ENCODE measurements at regions not wholly inside any gene's neighbourhood (a gene's known extent, or its start where the extent isn't known, plus 50 kb on each side); places are given as distances from the start of the nearest gene placed in this dataset.

- peak; percentile 91 for ATAC-seq
- TF ChIP-seq OSR1 (CRISPR knock-in tag; IDR thresholded peaks at IDR 0.05) (no peak), ZFP3 (CRISPR knock-in tag; IDR thresholded peaks at IDR 0.05) (peak; percentile 63; the same call in 1 of the 2 replicates), ISL1 (CRISPR knock-in tag; IDR thresholded peaks at IDR 0.05) (peak; percentile 82), SNAI2 (CRISPR knock-in tag; IDR thresholded peaks at IDR 0.05) (peak; percentile 91; the same call in 1 of the 2 replicates), ZNF70 (CRISPR knock-in tag; IDR thresholded peaks at IDR 0.05) (no peak)
- TF ChIP-seq, protein P1, sequence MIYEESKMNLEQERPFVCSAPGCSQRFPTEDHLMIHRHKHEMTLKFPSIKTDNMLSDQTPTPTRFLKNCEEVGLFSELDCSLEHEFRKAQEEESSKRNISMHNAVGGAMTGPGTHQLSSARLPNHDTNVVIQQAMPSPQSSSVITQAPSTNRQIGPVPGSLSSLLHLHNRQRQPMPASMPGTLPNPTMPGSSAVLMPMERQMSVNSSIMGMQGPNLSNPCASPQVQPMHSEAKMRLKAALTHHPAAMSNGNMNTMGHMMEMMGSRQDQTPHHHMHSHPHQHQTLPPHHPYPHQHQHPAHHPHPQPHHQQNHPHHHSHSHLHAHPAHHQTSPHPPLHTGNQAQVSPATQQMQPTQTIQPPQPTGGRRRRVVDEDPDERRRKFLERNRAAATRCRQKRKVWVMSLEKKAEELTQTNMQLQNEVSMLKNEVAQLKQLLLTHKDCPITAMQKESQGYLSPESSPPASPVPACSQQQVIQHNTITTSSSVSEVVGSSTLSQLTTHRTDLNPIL (CRISPR knock-in tag; IDR thresholded peaks at IDR 0.05; ENCODE audit: low read depth) = no peak
- TF ChIP-seq, protein P2, sequence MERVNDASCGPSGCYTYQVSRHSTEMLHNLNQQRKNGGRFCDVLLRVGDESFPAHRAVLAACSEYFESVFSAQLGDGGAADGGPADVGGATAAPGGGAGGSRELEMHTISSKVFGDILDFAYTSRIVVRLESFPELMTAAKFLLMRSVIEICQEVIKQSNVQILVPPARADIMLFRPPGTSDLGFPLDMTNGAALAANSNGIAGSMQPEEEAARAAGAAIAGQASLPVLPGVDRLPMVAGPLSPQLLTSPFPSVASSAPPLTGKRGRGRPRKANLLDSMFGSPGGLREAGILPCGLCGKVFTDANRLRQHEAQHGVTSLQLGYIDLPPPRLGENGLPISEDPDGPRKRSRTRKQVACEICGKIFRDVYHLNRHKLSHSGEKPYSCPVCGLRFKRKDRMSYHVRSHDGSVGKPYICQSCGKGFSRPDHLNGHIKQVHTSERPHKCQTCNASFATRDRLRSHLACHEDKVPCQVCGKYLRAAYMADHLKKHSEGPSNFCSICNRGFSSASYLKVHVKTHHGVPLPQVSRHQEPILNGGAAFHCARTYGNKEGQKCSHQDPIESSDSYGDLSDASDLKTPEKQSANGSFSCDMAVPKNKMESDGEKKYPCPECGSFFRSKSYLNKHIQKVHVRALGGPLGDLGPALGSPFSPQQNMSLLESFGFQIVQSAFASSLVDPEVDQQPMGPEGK (CRISPR knock-in tag; IDR thresholded peaks at IDR 0.05; ENCODE audit: borderline replicate concordance) = 0 out of 2 replicates have a peak, but pooled peaks have one; percentile 38
Measured at GRCh38 chr20:19828232-19828631, 70.2 kb downstream of the RIN2 start.

GRCh38 chr20:19830211-19830785 is 72.2 kb downstream of the RIN2 start:
- no peak for ATAC-seq
- TF ChIP-seq ZNF8 (CRISPR knock-in tag; IDR thresholded peaks at IDR 0.05) (no peak), ZFP3 (CRISPR knock-in tag; IDR thresholded peaks at IDR 0.05) (no peak), ZFP30 (CRISPR knock-in tag; IDR thresholded peaks at IDR 0.05) (no peak), BACH2 (CRISPR knock-in tag; IDR thresholded peaks at IDR 0.05; ENCODE audit: borderline replicate concordance) (no peak), ZNF70 (CRISPR knock-in tag; IDR thresholded peaks at IDR 0.05) (no peak), PPARA (CRISPR knock-in tag; IDR thresholded peaks at IDR 0.05; ENCODE audit: borderline replicate concordance) (no peak), POU6F1 (CRISPR knock-in tag; IDR thresholded peaks at IDR 0.05; ENCODE audit: borderline replicate concordance, low read depth) (no peak), CSDC2 (CRISPR knock-in tag; IDR thresholded peaks at IDR 0.05) (no peak), SNAI2 (CRISPR knock-in tag; IDR thresholded peaks at IDR 0.05) (no peak), OSR1 (CRISPR knock-in tag; IDR thresholded peaks at IDR 0.05) (no peak), RARB (CRISPR knock-in tag; IDR thresholded peaks at IDR 0.05) (no peak), ESRRG (CRISPR knock-in tag; IDR thresholded peaks at IDR 0.05) (no peak), ISL1 (CRISPR knock-in tag; IDR thresholded peaks at IDR 0.05) (no peak), TSHZ2 (CRISPR knock-in tag; IDR thresholded peaks at IDR 0.05) (no peak), GLIS3 (CRISPR knock-in tag; IDR thresholded peaks at IDR 0.05) (no peak), TCF4 (CRISPR knock-in tag; IDR thresholded peaks at IDR 0.05; ENCODE audit: borderline replicate concordance) (no peak)

GRCh38 chr20:19832875-19833274 is 74.8 kb downstream of the RIN2 start:
- ATAC-seq = no peak

More at GRCh38 chr20:19832875-19833274, 74.8 kb downstream of the RIN2 start:
- TF ChIP-seq SNAI2 (CRISPR knock-in tag; IDR thresholded peaks at IDR 0.05) = no peak
- TF ChIP-seq ZFP30 (CRISPR knock-in tag; IDR thresholded peaks at IDR 0.05) = no peak
- TF ChIP-seq, protein P2 (CRISPR knock-in tag; IDR thresholded peaks at IDR 0.05; ENCODE audit: borderline replicate concordance) = no peak
- no peak for TF ChIP-seq ZNF70 (CRISPR knock-in tag; IDR thresholded peaks at IDR 0.05)
- TF ChIP-seq PPARA (CRISPR knock-in tag; IDR thresholded peaks at IDR 0.05; ENCODE audit: borderline replicate concordance) = no peak
